GM20000 (cell line): ENCODE measurements at regions not wholly inside any gene's neighbourhood (a gene's known extent, or its start where the extent isn't known, plus 50 kb on each side); places are given as distances from the start of the nearest gene placed in this dataset.

Experiments
- DNase-seq: peaks from one replicate; pipeline ENCODE4 v3.0.0; 2012; ENCODE audit warnings: low spot score
- CTCF ChIP-seq: IDR thresholded peaks from 2 replicates; pipeline ENCODE4 v1.5.1; 2012; ENCODE audit warnings: mild to moderate bottlenecking, control low read depth; ENCODE audit errors: extremely low read depth, missing control alignments

GRCh38 chr15:98427321-98427720 is 221.0 kb upstream of the IGF1R start:
- no peak for DNase-seq
- TF ChIP-seq CTCF: no peak

GRCh38 chr15:98428253-98428989 is 219.9 kb upstream of the IGF1R start:
- TF ChIP-seq CTCF: peak; percentile 58
- DNase-seq: peak; percentile 82

- no peak for TF ChIP-seq CTCF
- no peak for DNase-seq
Measured at GRCh38 chr15:98431171-98431570, 217.2 kb upstream of the IGF1R start.

GRCh38 chr15:98433346-98433745 is 215.0 kb upstream of the IGF1R start:
- no peak for TF ChIP-seq CTCF
- no peak for DNase-seq

- DNase-seq: no peak
- no peak for TF ChIP-seq CTCF
Measured at GRCh38 chr15:98433856-98434255, 214.5 kb upstream of the IGF1R start.

GRCh38 chr15:98437752-98438151 is 210.6 kb upstream of the IGF1R start:
- TF ChIP-seq CTCF: no peak
- DNase-seq: no peak

- TF ChIP-seq CTCF: no peak
- DNase-seq: no peak
Measured at GRCh38 chr15:98438326-98438725, 210.0 kb upstream of the IGF1R start.
